Heart left ventricle (tissue), 16 donors: ENCODE measurements at regions not wholly inside any gene's neighbourhood (a gene's known extent, or its start where the extent isn't known, plus 50 kb on each side); places are given as distances from the start of the nearest gene placed in this dataset.

Source experiments
- ATAC-seq, 4 donors: fragments of 200-7000 bp; cut with Tn5 transposase; one replicate each; pipeline ENCODE4 v1.9.1; 2020 to 2022; ENCODE audit warnings: moderate library complexity in 4 of 4, mild to moderate bottlenecking in 3 of 4, moderate number of reproducible peaks in 1 of 4
- DNase-seq, 5 donors: peaks; one replicate each; pipeline ENCODE4 v3.0.0-alpha.2; 2020
- H3K27ac ChIP-seq, 12 donors: fragments of 200-600 bp; sonication (generic) in 4 of 12; one replicate each; pipeline versions ENCODE4 v1.5.0 to v1.8.0; 2016 to 2022; ENCODE audit warnings: mild to moderate bottlenecking in 2 of 12
- H3K27me3 ChIP-seq, 9 donors: fragments of 200-600 bp; sonication (generic) in 2 of 9; one replicate each; pipeline versions ENCODE4 v1.5.1 to v1.8.0; 2016 to 2022; ENCODE audit warnings: mild to moderate bottlenecking in 3 of 9
- H3K36me3 ChIP-seq, 9 donors: fragments of 200-600 bp; sonication (generic) in 2 of 9; one replicate each; pipeline versions ENCODE4 v1.5.0 to v1.8.0; 2018 to 2022; ENCODE audit warnings: mild to moderate bottlenecking in 2 of 9
- H3K4me1 ChIP-seq, 12 donors: fragments of 200-600 bp; sonication (generic) in 4 of 12; one replicate each; pipeline versions ENCODE4 v1.5.0 to v1.8.0; 2016 to 2022; ENCODE audit warnings: mild to moderate bottlenecking in 3 of 12
- H3K4me3 ChIP-seq, 12 donors: fragments of 200-600 bp; sonication (generic) in 4 of 12; one replicate each; pipeline versions ENCODE4 v1.5.0 to v1.8.0; 2017 to 2022; ENCODE audit warnings: mild to moderate bottlenecking in 9 of 12, moderate library complexity in 4 of 12
- H3K9me3 ChIP-seq, 12 donors: fragments of 200-600 bp; sonication (generic) in 4 of 12; one replicate each; pipeline versions ENCODE4 v1.5.0 to v1.8.0; 2016 to 2022; ENCODE audit warnings: mild to moderate bottlenecking in 1 of 12
- POLR2A ChIP-seq, 2 donors: fragments of 450-650 bp; IDR thresholded peaks; one replicate each; pipeline ENCODE4 v1.6.1; 2017; ENCODE audit warnings: antibody characterized with exemption in 2 of 2, mild to moderate bottlenecking in 2 of 2, moderate library complexity in 2 of 2
- WGBS, 4 donors: extraction: QIAGEN DNeasy Blood & Tissue Kit in 2 of 4; methylation state at CpG; one replicate each; pipeline versions ENCODE4 v1.1.5 to v1.1.7; 2013 to 2018; 5-methylcytosine and 5-hydroxymethylcytosine counted together
- intact Hi-C, 10 donors: fragments of 100-400 bp; cut with DNase I; formaldehyde crosslinking; loops; one replicate each; pipeline versions ENCODE4 v1.11.1 to v1.14.2; 2022
- TF ChIP-seq, protein P1 (sequence below), 12 donors: fragments of 200-600 bp; sonication (generic) in 4 of 12; IDR thresholded peaks; one replicate each; pipeline versions ENCODE4 v1.5.0 to v1.8.0; 2018 to 2022; ENCODE audit warnings: antibody characterized with exemption in 12 of 12, mild to moderate bottlenecking in 5 of 12
- donor health status: ischemic (EF 13 %, LVEDD 7.1; RV severe dilation, severe dysfunction).
- donor health status: healthy with polysubstance abuse.
- donor health status: DM: no; HTN: yes; CAD: no.
- donor health status: DM: no; HTN: no; CAD: no.
- donor health status: ischemic (EF 25% LVEDD 6.9; RV normal size, moderate dysfunction).
- donor health status: ischemic (EF 25% LVEDD 5.7; RV mildly dilated, moderate dysfunction).
- donor health status: healthy.
- donor health status: DM: yes; HTN: yes; CAD: no.
- donor health status: ischemic (EF 35%, LVEDD 5.7; RV mildly dilated, moderate dysfunction).
- donor health status: nonischemic (EF 11% LVEDD 7.7; RV severe dilation, severe dysfunction).
- donor health status: DM: yes; HTN: yes; CAD: no.
- donor health status: PGD.
- donor health status: ischemic (EF 29% LVEDD 5.4; RV normal size, mild dysfunction).
- donor health status: nonischemic (EF 23%, LVEDD 6.1; RV moderate dilation, normal function).

DNA sequence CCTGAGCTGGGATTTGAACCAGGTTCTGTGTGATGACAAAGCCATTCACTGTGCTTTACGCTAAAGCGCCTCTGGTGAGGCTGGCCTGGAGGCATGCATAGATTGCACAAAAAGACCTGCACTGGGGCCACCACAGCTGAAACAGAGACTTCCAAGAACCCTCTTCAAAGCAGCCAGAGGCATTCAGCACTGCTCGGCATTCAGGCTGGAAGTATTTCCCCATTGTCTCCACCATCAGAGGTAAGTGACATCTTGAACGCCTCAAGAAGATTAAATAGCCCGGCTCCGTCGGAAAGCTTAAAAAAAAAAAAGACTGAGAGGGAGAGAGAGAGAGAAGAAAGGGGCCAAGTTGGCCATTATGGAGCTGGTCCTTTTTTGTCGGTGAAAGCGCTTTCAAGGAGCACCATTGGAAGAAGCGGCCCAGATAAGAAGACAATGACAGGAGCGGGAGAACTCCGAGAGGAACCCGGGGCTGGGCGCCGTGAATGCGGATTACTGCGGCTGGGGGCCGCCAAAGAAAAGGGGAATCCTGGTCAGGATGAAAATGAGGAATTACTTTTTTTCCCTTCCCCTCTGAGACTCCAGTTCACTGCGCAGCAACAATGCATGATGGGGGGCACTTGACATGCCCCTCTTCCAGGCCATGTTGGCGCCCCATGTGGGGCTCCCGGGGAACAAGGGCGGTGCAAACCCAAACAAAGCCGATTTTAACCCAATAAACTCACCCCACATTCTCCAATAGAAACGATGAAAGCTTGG, 228.3 kb downstream of the MYCN start:
- WGBS, 4 donors: 82 to 90% (median 88%) methylated on average over 24 of the region's 24 CpGs
- TF ChIP-seq, protein P1, sequence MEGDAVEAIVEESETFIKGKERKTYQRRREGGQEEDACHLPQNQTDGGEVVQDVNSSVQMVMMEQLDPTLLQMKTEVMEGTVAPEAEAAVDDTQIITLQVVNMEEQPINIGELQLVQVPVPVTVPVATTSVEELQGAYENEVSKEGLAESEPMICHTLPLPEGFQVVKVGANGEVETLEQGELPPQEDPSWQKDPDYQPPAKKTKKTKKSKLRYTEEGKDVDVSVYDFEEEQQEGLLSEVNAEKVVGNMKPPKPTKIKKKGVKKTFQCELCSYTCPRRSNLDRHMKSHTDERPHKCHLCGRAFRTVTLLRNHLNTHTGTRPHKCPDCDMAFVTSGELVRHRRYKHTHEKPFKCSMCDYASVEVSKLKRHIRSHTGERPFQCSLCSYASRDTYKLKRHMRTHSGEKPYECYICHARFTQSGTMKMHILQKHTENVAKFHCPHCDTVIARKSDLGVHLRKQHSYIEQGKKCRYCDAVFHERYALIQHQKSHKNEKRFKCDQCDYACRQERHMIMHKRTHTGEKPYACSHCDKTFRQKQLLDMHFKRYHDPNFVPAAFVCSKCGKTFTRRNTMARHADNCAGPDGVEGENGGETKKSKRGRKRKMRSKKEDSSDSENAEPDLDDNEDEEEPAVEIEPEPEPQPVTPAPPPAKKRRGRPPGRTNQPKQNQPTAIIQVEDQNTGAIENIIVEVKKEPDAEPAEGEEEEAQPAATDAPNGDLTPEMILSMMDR (IDR thresholded peaks at IDR 0.05): no peak
- TF ChIP-seq POLR2A (IDR thresholded peaks at IDR 0.05): no peak

DNA sequence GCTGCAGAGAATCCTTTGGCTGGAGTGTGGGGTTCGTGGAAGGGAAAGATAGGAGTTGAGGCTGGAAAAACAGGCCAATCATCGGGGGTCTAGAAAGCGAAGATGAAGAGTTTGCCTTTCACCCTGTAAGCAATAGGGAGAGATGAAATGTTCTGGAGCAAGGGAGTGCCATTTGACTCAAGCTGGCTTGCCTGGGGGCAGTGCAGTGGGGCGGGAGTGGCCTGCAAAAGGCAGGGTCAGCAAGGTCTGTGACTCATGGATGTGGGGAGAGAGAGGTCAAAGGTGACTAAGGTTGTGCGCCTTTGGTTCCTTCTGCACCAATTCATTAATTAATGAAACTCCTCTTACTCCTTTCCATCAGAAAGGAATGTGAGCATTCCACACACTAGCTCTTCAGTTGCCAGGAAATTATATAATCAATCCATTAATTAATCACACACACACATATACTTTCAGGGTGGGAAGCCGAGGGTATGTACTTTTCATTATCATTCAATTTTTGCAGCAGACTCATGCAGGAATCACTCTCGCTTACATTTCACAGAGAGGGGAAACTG, 227.6 kb downstream of the MYCN start:
- H3K36me3 ChIP-seq: no peaks in the 10 kb centered on the region
- intact Hi-C loops: no loop called here
- TF ChIP-seq, protein P1 (IDR thresholded peaks at IDR 0.05): no peak
- no peak for TF ChIP-seq POLR2A (IDR thresholded peaks at IDR 0.05)
- 93 to 96% (median 94%) methylated on average over 7 of the region's 7 CpGs for WGBS, 4 donors
- no peak for DNase-seq
- H3K9me3 ChIP-seq: no peaks in the 10 kb centered on the region
- H3K4me1 ChIP-seq: no peaks in the 10 kb centered on the region
- H3K27ac ChIP-seq: no peak overlapping the region
- H3K4me3 ChIP-seq: no peak overlapping the region
- H3K27me3 ChIP-seq: peaks cover 0 to 18% (median 0%) of the 10 kb centered on the region in 9 donors
- no peak for ATAC-seq

More for the DNA sequence above, 228.3 kb downstream of the MYCN start:
- no peaks in the 10 kb centered on the region for H3K9me3 ChIP-seq
- no peak overlapping the region for H3K4me3 ChIP-seq
- H3K36me3 ChIP-seq: no peaks in the 10 kb centered on the region
- no peak overlapping the region for H3K27ac ChIP-seq
- intact Hi-C loops: no loop called here
- H3K27me3 ChIP-seq: peaks cover 0 to 18% (median 0%) of the 10 kb centered on the region in 9 donors
- H3K4me1 ChIP-seq: no peaks in the 10 kb centered on the region
- no peak for ATAC-seq
- no peak for DNase-seq

DNA sequence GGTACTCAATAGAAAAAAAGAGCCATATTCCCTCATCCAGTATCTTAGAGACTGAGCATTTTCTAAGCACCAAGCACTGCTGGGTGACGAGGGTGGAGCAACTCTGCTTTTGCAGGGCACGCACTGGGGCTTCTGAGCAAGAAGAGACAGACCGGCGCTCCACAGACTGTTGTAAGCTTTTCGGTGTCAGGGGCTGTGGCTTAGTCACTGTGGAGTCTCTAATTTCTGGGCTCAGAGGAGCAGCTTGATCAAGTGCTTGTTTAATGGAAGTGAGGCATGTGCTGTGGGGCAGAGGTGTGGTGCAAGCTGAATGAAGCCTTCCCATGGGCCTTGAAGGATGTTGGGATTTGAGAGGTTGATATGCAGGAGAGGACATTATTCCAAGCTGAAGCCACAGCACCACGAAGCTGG, 227.1 kb downstream of the MYCN start:
- 89 to 95% (median 94%) methylated on average over 6 of the region's 6 CpGs for WGBS, 4 donors
- Histone ChIP-seq H3K36me3 (no peaks in the 10 kb centered on the region), H3K4me3 (no peak overlapping the region), H3K4me1 (no peaks in the 10 kb centered on the region), H3K27me3 (peaks cover 0 to 18% (median 0%) of the 10 kb centered on the region in 9 donors), H3K27ac (no peak overlapping the region), H3K9me3 (no peaks in the 10 kb centered on the region)
- ATAC-seq: no peak
- no peak for DNase-seq
- TF ChIP-seq POLR2A (IDR thresholded peaks at IDR 0.05): no peak
- TF ChIP-seq, protein P1 (IDR thresholded peaks at IDR 0.05): no peak
- intact Hi-C loops: no loop called here

DNA sequence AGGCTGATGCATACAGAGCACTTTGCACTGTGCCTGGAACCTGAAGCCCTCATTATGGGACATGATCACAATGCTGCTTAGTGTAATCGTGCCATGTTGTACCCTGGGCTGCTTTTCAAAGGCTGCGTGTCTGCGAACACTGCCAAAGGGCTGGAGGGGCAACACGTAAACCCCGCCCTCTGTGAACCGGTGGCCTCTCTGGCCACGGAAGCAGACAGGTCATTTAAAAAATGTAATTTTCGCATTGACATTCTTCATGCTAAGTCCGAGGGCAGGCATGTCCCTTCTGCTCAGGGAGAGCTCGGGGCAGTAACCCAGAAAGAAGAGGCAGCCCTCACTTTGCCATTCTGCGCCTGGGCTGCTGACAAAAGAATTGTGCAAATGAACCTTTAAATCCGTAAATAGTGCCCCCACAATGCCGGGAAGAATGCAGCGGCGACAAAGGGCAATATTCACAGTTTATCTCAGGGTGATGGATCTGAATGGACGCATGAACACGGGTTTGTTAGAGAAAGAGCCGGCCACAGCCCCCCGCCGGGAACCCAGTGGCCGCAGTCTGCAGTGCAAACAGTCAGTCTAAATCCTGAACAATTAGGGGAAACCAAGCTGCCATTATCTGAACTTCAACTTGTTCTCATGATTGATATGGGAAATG, 226.1 kb downstream of the MYCN start:
- H3K27me3 ChIP-seq: peaks cover 0 to 18% (median 0%) of the 10 kb centered on the region in 9 donors
- H3K4me3 ChIP-seq: no peak overlapping the region
- no peak for ATAC-seq
- TF ChIP-seq, protein P1 (IDR thresholded peaks at IDR 0.05): no peak
- no peak for TF ChIP-seq POLR2A (IDR thresholded peaks at IDR 0.05)
- DNase-seq: no peak
- no peaks in the 10 kb centered on the region for H3K4me1 ChIP-seq
- H3K27ac ChIP-seq: no peak overlapping the region
- 52 to 68% (median 61%) methylated on average over 21 of the region's 21 CpGs for WGBS, 4 donors
- no peaks in the 10 kb centered on the region for H3K36me3 ChIP-seq
- H3K9me3 ChIP-seq: no peaks in the 10 kb centered on the region
- intact Hi-C loops: no loop called here
